Type B pancreatic cell (in vitro differentiated cells): ENCODE measurements at regions not wholly inside any gene's neighbourhood (a gene's known extent, or its start where the extent isn't known, plus 50 kb on each side); places are given as distances from the start of the nearest gene placed in this dataset.

Experiments used
- DNase-seq: peaks from one replicate; pipeline ENCODE4 v3.0.0; 2021; ENCODE audit warnings: mixed read lengths; ENCODE audit not compliant: unreplicated experiment; ENCODE audit errors: extremely low spot score
- H3K27ac Mint-ChIP-seq: 2 replicates; pipeline ENCODE4 v1.8.0; 2021; ENCODE audit warnings: mild to moderate bottlenecking, mixed read lengths
- H3K27me3 Mint-ChIP-seq: 2 replicates; pipeline ENCODE4 v1.8.0; 2021; ENCODE audit warnings: mixed read lengths
- H3K36me3 Mint-ChIP-seq: 2 replicates; pipeline ENCODE4 v1.8.0; 2021; ENCODE audit warnings: mixed read lengths
- H3K4me1 Mint-ChIP-seq: one replicate; pipeline ENCODE4 v1.8.0; 2021; ENCODE audit warnings: mixed read lengths; ENCODE audit not compliant: unreplicated experiment
- H3K4me3 Mint-ChIP-seq: 2 replicates; pipeline ENCODE4 v1.8.0; 2021; ENCODE audit warnings: mild to moderate bottlenecking, mixed read lengths
- H3K9me3 Mint-ChIP-seq: 2 replicates; pipeline ENCODE4 v1.8.0; 2021; ENCODE audit warnings: mixed read lengths
- CTCF ChIP-seq: fragments of 200-600 bp; sonication (generic); conservative IDR thresholded peaks from 2 replicates; pipeline ENCODE4 v1.5.0; 2021; ENCODE audit warnings: antibody characterized with exemption, mild to moderate bottlenecking

GRCh38 chr4:175444512-175444911, 367.6 kb downstream of the GPM6A start:
- Mint-ChIP-seq H3K4me1 (no peaks in the 10 kb centered on the region), H3K4me3 (no peak overlapping the region), H3K27me3 (no peaks in the 10 kb centered on the region), H3K36me3 (no peaks in the 10 kb centered on the region), H3K27ac (no peak overlapping the region), H3K9me3 (peaks cover 5% of the 10 kb centered on the region)
- TF ChIP-seq CTCF: no peak
- DNase-seq: no peak

GRCh38 chr4:175447016-175447415, 365.0 kb downstream of the GPM6A start:
- H3K9me3 Mint-ChIP-seq: peaks cover 5% of the 10 kb centered on the region
- H3K27me3 Mint-ChIP-seq: no peaks in the 10 kb centered on the region
- no peaks in the 10 kb centered on the region for H3K4me1 Mint-ChIP-seq
- TF ChIP-seq CTCF: no peak
- no peak overlapping the region for H3K4me3 Mint-ChIP-seq
- no peak overlapping the region for H3K27ac Mint-ChIP-seq
- no peaks in the 10 kb centered on the region for H3K36me3 Mint-ChIP-seq
- no peak for DNase-seq

- no peak for DNase-seq
- Mint-ChIP-seq H3K9me3 (no peaks in the 10 kb centered on the region), H3K36me3 (no peaks in the 10 kb centered on the region), H3K4me3 (no peak overlapping the region), H3K4me1 (no peaks in the 10 kb centered on the region), H3K27me3 (no peaks in the 10 kb centered on the region), H3K27ac (no peak overlapping the region)
- no peak for TF ChIP-seq CTCF
These were observed 361.6 kb downstream of the GPM6A start for GRCh38 chr4:175450446-175450845.

GRCh38 chr4:175451238-175451965, 360.7 kb downstream of the GPM6A start:
- no peak for TF ChIP-seq CTCF
- DNase-seq: no peak
- Mint-ChIP-seq H3K27ac (no peak overlapping the region), H3K4me3 (no peak overlapping the region), H3K27me3 (no peaks in the 10 kb centered on the region), H3K4me1 (no peaks in the 10 kb centered on the region), H3K36me3 (no peaks in the 10 kb centered on the region), H3K9me3 (peaks cover 5% of the 10 kb centered on the region)

- Mint-ChIP-seq H3K9me3 (peaks cover 5% of the 10 kb centered on the region), H3K36me3 (no peaks in the 10 kb centered on the region), H3K27ac (no peak overlapping the region), H3K4me3 (no peak overlapping the region), H3K4me1 (no peaks in the 10 kb centered on the region), H3K27me3 (no peaks in the 10 kb centered on the region)
- no peak for DNase-seq
- no peak for TF ChIP-seq CTCF
These were observed 358.6 kb downstream of the GPM6A start for GRCh38 chr4:175453456-175453855.
